H1 (cell line): ENCODE measurements at regions not wholly inside any gene's neighbourhood (a gene's known extent, or its start where the extent isn't known, plus 50 kb on each side); places are given as distances from the start of the nearest gene placed in this dataset.

Source experiments
- CTCF ChIA-PET: fragments of 300-600 bp; sonication (Branson Sonifier 250); formaldehyde crosslinking; loops from one replicate; lab custom pipeline; 2021; ENCODE audit not compliant: partially characterized antibody; lab: Charles Lee
- POLR2A ChIA-PET: fragments of 300-600 bp; sonication (Branson Sonifier 250); formaldehyde crosslinking; loops from one replicate; lab custom pipeline; 2021; ENCODE audit warnings: inconsistent platforms; ENCODE audit not compliant: partially characterized antibody; lab: Charles Lee
- DNase-seq, 2 experiments: peaks; one replicate each; pipeline versions ENCODE4 v3.0.0 to v3.0.0-alpha.2; 2010 to 2022; ENCODE audit warnings: low spot score in 2 of 2, low read depth in 1 of 2, mixed read lengths in 1 of 2
- FAIRE-seq: peaks from 2 replicates; lab custom pipeline; 2011; peaks lifted over from hg19 to GRCh38; lab: Jason Lieb, UNC
- H2AFZ ChIP-seq: 2 replicates; pipeline ENCODE4 v1.8.1; 2012; ENCODE audit warnings: low read length, inconsistent platforms
- H2AK5ac ChIP-seq: 2 replicates; pipeline ENCODE4 v1.6.1; 2013; ENCODE audit warnings: low read depth, low read length
- H2BK120ac ChIP-seq: replicated peaks from 2 replicates; pipeline ENCODE3; 2013; ENCODE audit warnings: low read depth, low read length, inconsistent platforms
- H2BK12ac ChIP-seq: 2 replicates; pipeline ENCODE4 v1.6.1; 2013; ENCODE audit warnings: low read depth, low read length
- H2BK15ac ChIP-seq: 2 replicates; pipeline ENCODE4 v1.6.1; 2013; ENCODE audit warnings: low read length
- H2BK20ac ChIP-seq: 2 replicates; pipeline ENCODE4 v1.6.1; 2013; ENCODE audit warnings: low read length
- H2BK5ac ChIP-seq: 2 replicates; pipeline ENCODE4 v1.6.1; 2013; ENCODE audit warnings: low read depth, low read length
- H3K14ac ChIP-seq: 2 replicates; pipeline ENCODE4 v1.6.1; 2013; ENCODE audit warnings: inconsistent platforms; ENCODE audit not compliant: insufficient read length
- H3K18ac ChIP-seq: 2 replicates; pipeline ENCODE4 v1.6.1; 2013; ENCODE audit warnings: low read length; ENCODE audit errors: extremely low read depth
- H3K23ac ChIP-seq: 2 replicates; pipeline ENCODE4 v1.6.1; 2013; ENCODE audit warnings: inconsistent platforms; ENCODE audit not compliant: insufficient read length
- H3K23me2 ChIP-seq: 2 replicates; pipeline ENCODE4 v1.6.1; 2013; ENCODE audit warnings: low read depth, low read length
- H3K27ac ChIP-seq: 2 replicates; pipeline ENCODE4 v1.6.1; 2011; ENCODE audit warnings: low read depth, low read length, inconsistent platforms
- H3K27me3 ChIP-seq, 4 experiments: replicated peaks in 1 of 4; 1 replicate in 1 of 4; 2 replicates in 3 of 4; pipeline versions ENCODE4 v1.6.1 to v1.8.1; 2011 to 2013; ENCODE audit warnings: low read length in 3 of 4, mild to moderate bottlenecking in 3 of 4, inconsistent platforms in 2 of 4, mixed read lengths in 2 of 4, moderate library complexity in 1 of 4; ENCODE audit not compliant: control insufficient read depth in 3 of 4, insufficient read depth in 3 of 4; ENCODE audit errors: extremely low read depth in 1 of 4
- H3K36me3 ChIP-seq, 4 experiments: 2 replicates each; pipeline versions ENCODE4 v1.6.1 to v1.8.1; 2011 to 2013; ENCODE audit warnings: mild to moderate bottlenecking in 4 of 4, low read length in 3 of 4, moderate library complexity in 2 of 4, control low read depth in 1 of 4, inconsistent platforms in 1 of 4; ENCODE audit not compliant: insufficient read depth in 4 of 4, control insufficient read depth in 2 of 4
- H3K4ac ChIP-seq: replicated peaks from 2 replicates; pipeline ENCODE3; 2013; ENCODE audit warnings: low read length, low read depth, mixed read lengths, inconsistent platforms; ENCODE audit not compliant: insufficient read length
- H3K4me1 ChIP-seq, 4 experiments: replicated peaks in 1 of 4; 1 replicate in 1 of 4; 2 replicates in 3 of 4; pipeline versions ENCODE4 v1.6.1 to v1.8.1; 2011 to 2013; ENCODE audit warnings: low read length in 3 of 4, inconsistent platforms in 2 of 4, mixed read lengths in 1 of 4; ENCODE audit not compliant: insufficient read depth in 4 of 4, control insufficient read depth in 3 of 4
- H3K4me2 ChIP-seq, 2 experiments: 2 replicates each; pipeline versions ENCODE4 v1.6.1 to v1.8.1; 2011 to 2013; ENCODE audit warnings: low read depth in 2 of 2, low read length in 2 of 2, control low read depth in 1 of 2, inconsistent platforms in 1 of 2, mild to moderate bottlenecking in 1 of 2; ENCODE audit not compliant: insufficient read depth in 1 of 2
- H3K4me3 ChIP-seq, 4 experiments: fragments of 200-600, 300-600 bp in 1 of 4; sonication (generic), shearing (Covaris generic), sonication (Bioruptor Twin) in 1 of 4; 2 replicates each; pipeline versions ENCODE4 v1.5.1 to v1.8.1; 2011 to 2016; ENCODE audit warnings: low read length in 4 of 4, low read depth in 3 of 4, control low read depth in 2 of 4, inconsistent platforms in 2 of 4, mild to moderate bottlenecking in 2 of 4, mixed read lengths in 1 of 4, moderate library complexity in 1 of 4; ENCODE audit not compliant: insufficient read depth in 2 of 4; ENCODE audit errors: extremely low read depth in 1 of 4
- H3K56ac ChIP-seq: replicated peaks from 2 replicates; pipeline ENCODE3; 2013; ENCODE audit warnings: low read depth, mild to moderate bottlenecking, mixed read lengths, low read length, inconsistent platforms; ENCODE audit not compliant: insufficient read length
- H3K79me1 ChIP-seq: 2 replicates; pipeline ENCODE4 v1.6.1; 2013; ENCODE audit warnings: low read depth, low read length, control low read depth
- H3K79me2 ChIP-seq, 2 experiments: 2 replicates each; pipeline versions ENCODE4 v1.6.1 to v1.8.1; 2012 to 2013; ENCODE audit warnings: low read length in 2 of 2, mild to moderate bottlenecking in 2 of 2, inconsistent platforms in 1 of 2; ENCODE audit not compliant: insufficient read depth in 2 of 2, control insufficient read depth in 1 of 2
- H3K9ac ChIP-seq, 4 experiments: replicated peaks in 1 of 4; 1 replicate in 1 of 4; 2 replicates in 3 of 4; pipeline versions ENCODE4 v1.6.1 to v1.8.1; 2011 to 2013; ENCODE audit warnings: low read depth in 3 of 4, low read length in 3 of 4, control low read depth in 2 of 4, mild to moderate bottlenecking in 2 of 4, moderate library complexity in 2 of 4, inconsistent platforms in 1 of 4; ENCODE audit errors: extremely low read depth in 1 of 4
- H3K9me3 ChIP-seq, 2 experiments: 2 replicates each; pipeline versions ENCODE4 v1.6.1 to v1.8.1; 2012 to 2013; ENCODE audit warnings: mild to moderate bottlenecking in 2 of 2, moderate library complexity in 2 of 2, control low read depth in 1 of 2, inconsistent platforms in 1 of 2, low read depth in 1 of 2, low read length in 1 of 2, mixed read lengths in 1 of 2; ENCODE audit not compliant: insufficient read depth in 2 of 2
- H4K20me1 ChIP-seq, 2 experiments: replicated peaks in 1 of 2; 2 replicates each; pipeline versions ENCODE3 to v1.8.1; 2011 to 2013; ENCODE audit warnings: inconsistent platforms in 2 of 2, low read length in 2 of 2, mild to moderate bottlenecking in 1 of 2; ENCODE audit not compliant: insufficient read depth in 2 of 2, control insufficient read depth in 1 of 2
- H4K5ac ChIP-seq: 2 replicates; pipeline ENCODE4 v1.6.1; 2013; ENCODE audit warnings: low read length, low read depth, mixed read lengths, inconsistent platforms; ENCODE audit not compliant: insufficient read length
- H4K8ac ChIP-seq: 2 replicates; pipeline ENCODE4 v1.8.0; 2013; ENCODE audit warnings: mild to moderate bottlenecking, moderate library complexity, low read length, inconsistent platforms; ENCODE audit not compliant: insufficient read depth; ENCODE audit errors: extremely low read depth
- H4K91ac ChIP-seq: replicated peaks from 2 replicates; pipeline ENCODE3; 2013; ENCODE audit warnings: low read length, mixed read lengths, inconsistent platforms; ENCODE audit not compliant: insufficient read length
- KDM5A ChIP-seq: fragments of 200-600 bp; IDR thresholded peaks from 2 replicates; pipeline ENCODE4 v1.7.1; 2012; ENCODE audit warnings: mild to moderate bottlenecking, low read length, inconsistent platforms, mixed read lengths
- WGBS, 2 experiments: shearing (Covaris generic) in 1 of 2; methylation state at CpG; one replicate each; pipeline versions ENCODE4 v1.1.6 to v1.1.7; 2013 to 2015; ENCODE audit warnings: low lambda C conversion rate in 2 of 2, mixed read lengths in 2 of 2, inconsistent platforms in 1 of 2, low coverage in 1 of 2, missing lambda C conversion rate in 1 of 2; ENCODE audit not compliant: insufficient replicate concordance in 2 of 2, insufficient coverage in 1 of 2, insufficient read length in 1 of 2; ENCODE audit errors: extremely low coverage in 1 of 2, missing lambda C conversion rate in 1 of 2; 5-methylcytosine and 5-hydroxymethylcytosine counted together

DNA sequence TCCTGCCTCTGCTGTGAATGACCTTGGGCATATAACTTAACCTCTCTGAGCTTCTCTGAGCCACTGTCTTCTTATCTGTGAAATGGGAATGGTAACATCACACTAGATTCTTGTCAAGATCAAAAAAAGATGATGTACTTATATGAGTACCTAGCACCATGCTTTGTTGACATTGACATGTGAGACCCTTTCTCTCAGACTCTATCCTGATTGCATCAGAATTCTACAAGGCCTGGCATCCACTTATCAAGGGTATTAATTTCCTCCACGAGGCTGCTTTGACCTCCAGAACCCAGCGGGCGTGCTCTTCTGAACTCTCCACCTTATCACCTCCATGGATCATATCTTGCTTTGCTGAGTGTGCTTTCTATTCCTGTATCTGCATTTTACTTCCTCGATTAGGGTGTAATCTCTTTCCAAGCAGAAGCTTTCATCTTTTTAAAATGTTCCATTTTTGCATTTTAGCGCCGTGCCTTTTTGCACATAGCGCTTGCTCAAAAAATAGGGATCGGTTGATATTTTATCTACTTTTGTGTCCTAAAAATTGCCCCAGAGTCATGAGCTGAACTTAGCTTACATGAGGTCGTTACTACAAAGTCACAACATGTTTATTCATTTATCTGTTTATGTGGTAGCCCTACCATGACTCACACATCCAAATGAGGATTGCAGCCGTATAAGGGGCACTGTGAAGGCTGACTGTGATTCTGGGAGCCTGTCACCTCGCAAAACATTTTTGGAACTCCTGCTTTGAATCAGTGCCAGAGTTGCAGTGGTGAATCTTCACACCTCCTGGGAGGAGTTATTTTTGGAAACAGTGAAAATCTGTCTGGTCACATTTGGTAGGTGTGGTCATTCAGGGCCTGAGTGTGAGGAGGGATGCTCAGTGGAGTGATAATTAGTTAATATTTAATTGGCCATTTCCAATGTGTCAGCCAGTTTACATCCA lies 63.2 kb downstream of the IER5 start:
- Histone ChIP-seq H3K4me3 (no peak overlapping the region), H3K27ac (no peak overlapping the region), H2BK12ac (no peak overlapping the region), H3K56ac (no peak overlapping the region), H4K5ac (no peak overlapping the region), H2AFZ (no peak overlapping the region), H3K4ac (no peak overlapping the region), H3K23me2 (no peaks in the 10 kb centered on the region), H2BK5ac (no peak overlapping the region), H3K9ac (no peak overlapping the region), H2BK15ac (no peak overlapping the region), H3K4me1 (peaks cover 0 to 4% (median 0%) of the 10 kb centered on the region in 4 experiments; a peak in 2 of 7 replicates), H4K20me1 (no peaks in the 10 kb centered on the region), H4K91ac (no peak overlapping the region), H3K9me3 (peaks cover 0 to 5% of the 10 kb centered on the region in 2 experiments; a peak in 1 of 4 replicates), H3K23ac (no peak overlapping the region), H2BK120ac (no peak overlapping the region), H3K27me3 (no peaks in the 10 kb centered on the region), H3K79me1 (no peaks in the 10 kb centered on the region), H3K79me2 (no peaks in the 10 kb centered on the region), H2AK5ac (no peak overlapping the region), H3K36me3 (no peaks in the 10 kb centered on the region), H3K18ac (no peak overlapping the region), H4K8ac (no peak overlapping the region), H2BK20ac (no peak overlapping the region), H3K4me2 (no peak overlapping the region), H3K14ac (no peak overlapping the region)
- 90% methylated on average over 11 of the region's 11 CpGs; no CpG with 5 or more reads in 1 of the 2 experiments for WGBS, 2 experiments
- DNase-seq (no peak), FAIRE-seq (no peak)
- TF ChIP-seq KDM5A, result no peak
- ChIA-PET CTCF (interaction anchor here (0.7 to 2.2 kb wide), 6 partner anchors 10 to 290 kb away, joined by 3 to 10 read pairs (median 4); no protein-coding TSS in a partner anchor), POLR2A (interaction anchor here (0.9 to 1.7 kb wide), 2 partner anchors 68 to 93 kb away, joined by 3 read pairs; no protein-coding TSS in a partner anchor)
